NCI-H146 (cell line): ENCODE measurements at regions not wholly inside any gene's neighbourhood (a gene's known extent, or its start where the extent isn't known, plus 50 kb on each side); places are given as distances from the start of the nearest gene placed in this dataset.
A peak's percentile ranks its signal among the peaks of the same experiment; 100 is the strongest.
"Not testable (repeated sequence)": the region's sequence is repeated elsewhere in the genome, so short reads cannot be mapped to it uniquely, and the experiment has no call there.

Experiments used
- DNase-seq: peaks from one replicate; lab custom pipeline; 2025; lab: John Stamatoyannopoulos, UW

GRCh38 chrX:5290635-5291034 lies 938.0 kb downstream of the NLGN4X start:
- no peak for DNase-seq

GRCh38 chrX:5289949-5290348 lies 938.7 kb downstream of the NLGN4X start:
- not testable (repeated sequence) for DNase-seq

GRCh38 chrX:5278908-5279307 lies 949.8 kb downstream of the NLGN4X start:
- no peak for DNase-seq

- DNase-seq, result no peak
Observed at GRCh38 chrX:5265324-5265850, 963.3 kb downstream of the NLGN4X start.

- DNase-seq, result no peak
Observed at GRCh38 chrX:5250106-5250505, 978.6 kb downstream of the NLGN4X start.

- no peak for DNase-seq
Observed at GRCh38 chrX:5242091-5242790, 986.4 kb downstream of the NLGN4X start.

GRCh38 chrX:5236749-5237148 lies 991.9 kb downstream of the NLGN4X start:
- DNase-seq, result no peak

GRCh38 chrX:5236096-5236495 lies 992.6 kb downstream of the NLGN4X start:
- DNase-seq, result peak; percentile 72

- no peak for DNase-seq
Observed at GRCh38 chrX:5233830-5234229, 994.8 kb downstream of the NLGN4X start.

GRCh38 chrX:5220421-5220820 lies 1008.2 kb downstream of the NLGN4X start:
- DNase-seq, result no peak

GRCh38 chrX:5194806-5195205 lies 1033.9 kb downstream of the NLGN4X start:
- DNase-seq, result no peak

GRCh38 chrX:5180135-5180741 lies 1048.4 kb downstream of the NLGN4X start:
- DNase-seq, result peak; percentile 6

- no peak for DNase-seq
Observed at GRCh38 chrX:5176766-5177165, 1051.9 kb downstream of the NLGN4X start.

GRCh38 chrX:5163663-5164062 lies 1065.0 kb downstream of the NLGN4X start:
- no peak for DNase-seq

- DNase-seq, result no peak
Observed at GRCh38 chrX:5155301-5155700, 1073.4 kb downstream of the NLGN4X start.

GRCh38 chrX:5145957-5146356 lies 1082.7 kb downstream of the NLGN4X start:
- DNase-seq, result peak; percentile 9

- DNase-seq, result no peak
Observed at GRCh38 chrX:5142644-5143043, 1086.0 kb downstream of the NLGN4X start.

GRCh38 chrX:5122181-5122678 lies 1106.4 kb downstream of the NLGN4X start:
- DNase-seq, result no peak

- DNase-seq, result no peak
Observed at GRCh38 chrX:5117816-5118215, 1110.9 kb downstream of the NLGN4X start.

GRCh38 chrX:5113128-5113527 lies 1115.5 kb downstream of the NLGN4X start:
- peak; percentile 71 for DNase-seq

- DNase-seq, result no peak
Observed at GRCh38 chrX:5100004-5100403, 1128.7 kb downstream of the NLGN4X start.

- DNase-seq, result no peak
Observed at GRCh38 chrX:5086388-5086787, 1142.3 kb downstream of the NLGN4X start.

GRCh38 chrX:5084279-5084678 lies 1144.4 kb downstream of the NLGN4X start:
- DNase-seq, result no peak
